Neuronal stem cell (in vitro differentiated cells): ENCODE measurements at regions not wholly inside any gene's neighbourhood (a gene's known extent, or its start where the extent isn't known, plus 50 kb on each side); places are given as distances from the start of the nearest gene placed in this dataset.
A peak's percentile ranks its signal among the peaks of the same experiment; 100 is the strongest.

Experiments
- DNase-seq: peaks from one replicate; pipeline ENCODE4 v3.0.0-alpha.2; 2013; ENCODE audit warnings: low spot score
- H2AFZ ChIP-seq: one replicate; pipeline ENCODE4 v1.6.1; 2013; ENCODE audit warnings: mild to moderate bottlenecking, low read length, inconsistent platforms
- H2AK5ac ChIP-seq: 2 replicates; pipeline ENCODE4 v1.6.1; 2013; ENCODE audit warnings: low read depth, mild to moderate bottlenecking, inconsistent platforms, low read length, moderate library complexity, mixed read lengths
- H2BK120ac ChIP-seq: 2 replicates; pipeline ENCODE4 v1.6.1; 2013; ENCODE audit warnings: low read depth, mild to moderate bottlenecking, inconsistent platforms, low read length, moderate library complexity, mixed read lengths
- H2BK12ac ChIP-seq: one replicate; pipeline ENCODE4 v1.6.1; 2013; ENCODE audit warnings: low read length, inconsistent platforms
- H2BK15ac ChIP-seq: 2 replicates; pipeline ENCODE4 v1.6.1; 2013; ENCODE audit warnings: mild to moderate bottlenecking, low read length, inconsistent platforms, mixed read lengths
- H2BK5ac ChIP-seq: one replicate; pipeline ENCODE4 v1.6.1; 2013; ENCODE audit warnings: inconsistent platforms, mild to moderate bottlenecking, low read length, moderate library complexity
- H3K14ac ChIP-seq: one replicate; pipeline ENCODE4 v1.6.1; 2013; ENCODE audit warnings: low read length, inconsistent platforms
- H3K18ac ChIP-seq: 2 replicates; pipeline ENCODE4 v1.6.1; 2013; ENCODE audit warnings: low read length, inconsistent platforms
- H3K23ac ChIP-seq: 2 replicates; pipeline ENCODE4 v1.6.1; 2013; ENCODE audit warnings: low read depth, mild to moderate bottlenecking, mixed read lengths, low read length, inconsistent platforms; ENCODE audit not compliant: poor library complexity
- H3K27ac ChIP-seq: replicated peaks from 3 replicates; pipeline ENCODE4 v1.5.1; 2013; ENCODE audit warnings: low read length, inconsistent platforms
- H3K27me3 ChIP-seq, 3 experiments: 2 replicates each; pipeline ENCODE4 v1.6.1; 2013; ENCODE audit warnings: low read length in 3 of 3, mild to moderate bottlenecking in 2 of 3, inconsistent platforms in 1 of 3, low read depth in 1 of 3, mixed read lengths in 1 of 3, moderate library complexity in 1 of 3; ENCODE audit not compliant: control insufficient read depth in 3 of 3, insufficient read depth in 3 of 3
- H3K36me3 ChIP-seq, 2 donors: replicated peaks in 1 of 2; 2 replicates each; pipeline ENCODE4 v1.6.1; 2013; ENCODE audit warnings: low read length in 2 of 2; ENCODE audit not compliant: control insufficient read depth in 2 of 2, insufficient read depth in 2 of 2
- H3K4ac ChIP-seq: 2 replicates; pipeline ENCODE4 v1.6.1; 2013; ENCODE audit warnings: inconsistent platforms, mild to moderate bottlenecking, low read length, moderate library complexity
- H3K4me1 ChIP-seq, 2 donors: 1 replicate in 1 of 2; 2 replicates in 1 of 2; pipeline ENCODE4 v1.6.1; 2013; ENCODE audit warnings: low read length in 2 of 2, low read depth in 1 of 2; ENCODE audit not compliant: control insufficient read depth in 2 of 2, insufficient read depth in 1 of 2
- H3K4me2 ChIP-seq: one replicate; pipeline ENCODE4 v1.6.1; 2013; ENCODE audit warnings: mild to moderate bottlenecking, low read length, inconsistent platforms; ENCODE audit not compliant: insufficient read depth, poor library complexity, severe bottlenecking
- H3K4me3 ChIP-seq, 2 donors: 2 replicates each; pipeline ENCODE4 v1.5.1; 2013; ENCODE audit warnings: low read length in 2 of 2, mild to moderate bottlenecking in 2 of 2, inconsistent platforms in 1 of 2, moderate library complexity in 1 of 2
- H3K79me1 ChIP-seq: one replicate; pipeline ENCODE4 v1.6.1; 2013; ENCODE audit warnings: low read depth, mild to moderate bottlenecking, inconsistent platforms, low read length, moderate library complexity
- H3K9ac ChIP-seq: one replicate; pipeline ENCODE4 v1.6.1; 2013; ENCODE audit warnings: mild to moderate bottlenecking, low read depth, low read length, inconsistent platforms; ENCODE audit not compliant: poor library complexity
- H3K9me3 ChIP-seq, 2 donors: replicated peaks in 1 of 2; 2 replicates each; pipeline versions ENCODE3 to v1.6.1; 2013; ENCODE audit warnings: low read length in 2 of 2, mild to moderate bottlenecking in 2 of 2, inconsistent platforms in 1 of 2, low read depth in 1 of 2, mixed read lengths in 1 of 2, moderate library complexity in 1 of 2; ENCODE audit not compliant: control insufficient read depth in 2 of 2, insufficient read depth in 1 of 2
- H4K8ac ChIP-seq: one replicate; pipeline ENCODE4 v1.6.1; 2013; ENCODE audit warnings: low read depth, mild to moderate bottlenecking, inconsistent platforms, low read length, moderate library complexity
- H4K91ac ChIP-seq: one replicate; pipeline ENCODE4 v1.6.1; 2013; ENCODE audit warnings: low read length, low read depth, mild to moderate bottlenecking, inconsistent platforms; ENCODE audit not compliant: poor library complexity
- WGBS, 2 donors: extraction: QIAGEN DNeasy Blood & Tissue Kit; methylation state at CpG; one replicate each; pipeline ENCODE4 v1.1.7; 2013; ENCODE audit warnings: missing lambda C conversion rate in 2 of 2, mixed read lengths in 1 of 2; ENCODE audit not compliant: insufficient read length in 2 of 2, insufficient replicate concordance in 1 of 2; ENCODE audit errors: extremely low coverage in 2 of 2; 5-methylcytosine and 5-hydroxymethylcytosine counted together

- Histone ChIP-seq H3K4me3 (no peak overlapping the region), H2BK5ac (no peak overlapping the region), H3K9me3 (no peaks in the 10 kb centered on the region), H4K91ac (no peak overlapping the region), H3K9ac (no peak overlapping the region), H3K36me3 (no peaks in the 10 kb centered on the region), H3K4me2 (no peak overlapping the region), H3K4me1 (peaks cover 0 to 5% of the 10 kb centered on the region in 2 donors), H3K79me1 (no peaks in the 10 kb centered on the region), H2AK5ac (no peak overlapping the region), H2AFZ (no peak overlapping the region), H3K23ac (no peak overlapping the region), H2BK120ac (no peak overlapping the region), H3K27me3 (peaks cover 0 to 7% (median 0%) of the 10 kb centered on the region in 3 experiments), H2BK15ac (no peak overlapping the region), H2BK12ac (no peak overlapping the region), H3K14ac (no peak overlapping the region), H3K18ac (no peak overlapping the region), H4K8ac (no peak overlapping the region), H3K4ac (no peak overlapping the region), H3K27ac (no peak overlapping the region)
- no CpG with 5 or more reads among the region's 2 CpGs for WGBS, 2 donors
- no peak for DNase-seq
Measured at GRCh38 chr12:13350946-13351345, 154.4 kb downstream of the EMP1 start.

- no peak overlapping the region for H2BK12ac ChIP-seq
- no peak overlapping the region for H2BK15ac ChIP-seq
- H3K9me3 ChIP-seq, result no peaks in the 10 kb centered on the region
- WGBS, 2 donors, result no CpG with 5 or more reads among the region's 2 CpGs
- H3K36me3 ChIP-seq, result no peaks in the 10 kb centered on the region
- H4K8ac ChIP-seq, result no peak overlapping the region
- H2BK5ac ChIP-seq, result no peak overlapping the region
- no peak overlapping the region for H3K18ac ChIP-seq
- peaks cover 0 to 5% of the 10 kb centered on the region in 2 donors for H3K4me1 ChIP-seq
- no peaks in the 10 kb centered on the region for H3K79me1 ChIP-seq
- DNase-seq, result no peak
- H3K27me3 ChIP-seq, result peaks cover 0 to 3% (median 0%) of the 10 kb centered on the region in 3 experiments
- H3K4ac ChIP-seq, result no peak overlapping the region
- H2AK5ac ChIP-seq, result no peak overlapping the region
- no peak overlapping the region for H3K27ac ChIP-seq
- no peak overlapping the region for H2AFZ ChIP-seq
- no peak overlapping the region for H3K14ac ChIP-seq
- no peak overlapping the region for H4K91ac ChIP-seq
- H3K4me2 ChIP-seq, result no peak overlapping the region
- no peak overlapping the region for H3K23ac ChIP-seq
- no peak overlapping the region for H2BK120ac ChIP-seq
- H3K9ac ChIP-seq, result no peak overlapping the region
- H3K4me3 ChIP-seq, result no peak overlapping the region
Measured at GRCh38 chr12:13350381-13350780, 153.9 kb downstream of the EMP1 start.

GRCh38 chr12:13348464-13348863 lies 151.9 kb downstream of the EMP1 start:
- no peak overlapping the region for H3K4me2 ChIP-seq
- no peak for DNase-seq
- no peak overlapping the region for H2BK12ac ChIP-seq
- no peak overlapping the region for H3K14ac ChIP-seq
- no peak overlapping the region for H3K23ac ChIP-seq
- no peak overlapping the region for H2AK5ac ChIP-seq
- peaks cover 0 to 5% of the 10 kb centered on the region in 2 donors for H3K4me1 ChIP-seq
- H3K27ac ChIP-seq, result no peak overlapping the region
- H2BK120ac ChIP-seq, result no peak overlapping the region
- H3K18ac ChIP-seq, result no peak overlapping the region
- no peaks in the 10 kb centered on the region for H3K36me3 ChIP-seq
- H3K79me1 ChIP-seq, result no peaks in the 10 kb centered on the region
- H2AFZ ChIP-seq, result peak overlapping the region; percentile 28
- H2BK5ac ChIP-seq, result no peak overlapping the region
- no peak overlapping the region for H3K9ac ChIP-seq
- no peak overlapping the region for H3K4ac ChIP-seq
- H3K9me3 ChIP-seq, result no peaks in the 10 kb centered on the region
- no peak overlapping the region for H2BK15ac ChIP-seq
- H4K91ac ChIP-seq, result no peak overlapping the region
- H4K8ac ChIP-seq, result no peak overlapping the region
- WGBS, 2 donors, result no CpG with 5 or more reads among the region's 1 CpG
- H3K4me3 ChIP-seq, result no peak overlapping the region
- no peaks in the 10 kb centered on the region for H3K27me3 ChIP-seq

GRCh38 chr12:13347241-13348043 lies 150.9 kb downstream of the EMP1 start:
- Histone ChIP-seq H3K27me3 (no peaks in the 10 kb centered on the region), H3K4me2 (no peak overlapping the region), H2AFZ (no peak overlapping the region), H3K18ac (no peak overlapping the region), H2AK5ac (peak overlapping the region; percentile 10), H3K4me3 (no peak overlapping the region), H4K8ac (no peak overlapping the region), H2BK5ac (no peak overlapping the region), H3K36me3 (no peaks in the 10 kb centered on the region), H3K9me3 (no peaks in the 10 kb centered on the region), H4K91ac (no peak overlapping the region), H2BK15ac (peak overlapping the region; percentile 75), H3K23ac (no peak overlapping the region), H3K79me1 (no peaks in the 10 kb centered on the region), H3K27ac (no peak overlapping the region), H3K14ac (peak overlapping the region; percentile 42), H2BK12ac (no peak overlapping the region), H3K4me1 (peaks cover 0 to 5% of the 10 kb centered on the region in 2 donors), H3K9ac (no peak overlapping the region), H3K4ac (no peak overlapping the region), H2BK120ac (no peak overlapping the region)
- no CpG with 5 or more reads among the region's 4 CpGs for WGBS, 2 donors
- DNase-seq, result no peak
